Muscle of back (tissue), 3 donors: ENCODE measurements at regions not wholly inside any gene's neighbourhood (a gene's known extent, or its start where the extent isn't known, plus 50 kb on each side); places are given as distances from the start of the nearest gene placed in this dataset.
"Not testable (repeated sequence)": the region's sequence is repeated elsewhere in the genome, so short reads cannot be mapped to it uniquely, and the experiment has no call there.

ENCODE experiments used
- DNase-seq, 3 donors: peaks; one replicate each; pipeline versions ENCODE4 v3.0.0 to v3.0.0-alpha.2; 2013

DNA sequence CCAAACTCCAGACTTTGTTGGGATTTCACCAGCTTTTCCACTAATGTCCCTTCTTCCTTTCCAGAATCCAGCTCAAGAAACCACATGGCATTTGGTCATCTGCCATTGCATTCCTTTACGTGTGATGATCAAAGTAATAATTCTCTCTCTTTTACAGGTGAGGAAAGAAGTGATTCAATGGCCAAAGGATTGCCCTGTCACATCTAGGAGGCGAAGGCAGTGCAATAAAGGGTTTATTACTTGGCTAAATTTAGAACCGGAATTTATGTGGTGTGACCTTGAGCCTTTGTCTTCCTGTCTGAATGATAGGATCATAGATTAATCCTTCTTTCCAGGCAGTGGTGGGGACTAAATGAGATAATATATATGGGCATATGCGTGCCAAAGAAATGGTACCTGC lies 58.3 kb upstream of the COBL start:
- DNase-seq = no peak

DNA sequence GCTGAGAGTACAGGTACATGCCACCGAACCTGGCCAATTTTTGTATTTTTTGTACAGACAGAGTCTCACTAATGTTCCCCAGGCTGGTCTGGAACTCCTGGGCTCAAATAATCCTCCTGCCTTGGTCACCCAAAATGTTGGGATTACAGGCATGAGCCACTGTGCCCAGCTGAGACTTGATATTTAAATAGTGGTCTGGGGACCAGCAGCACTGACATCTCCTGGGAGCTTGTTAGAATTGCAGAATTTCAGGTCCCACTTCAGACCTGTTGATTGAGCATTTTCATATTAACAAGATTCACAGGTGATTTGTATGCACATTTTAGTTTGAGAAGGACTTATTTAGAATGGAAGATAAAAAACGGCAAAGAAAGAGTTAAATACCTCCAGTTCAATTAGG lies 57.0 kb upstream of the COBL start:
- DNase-seq = not testable (repeated sequence)

DNA sequence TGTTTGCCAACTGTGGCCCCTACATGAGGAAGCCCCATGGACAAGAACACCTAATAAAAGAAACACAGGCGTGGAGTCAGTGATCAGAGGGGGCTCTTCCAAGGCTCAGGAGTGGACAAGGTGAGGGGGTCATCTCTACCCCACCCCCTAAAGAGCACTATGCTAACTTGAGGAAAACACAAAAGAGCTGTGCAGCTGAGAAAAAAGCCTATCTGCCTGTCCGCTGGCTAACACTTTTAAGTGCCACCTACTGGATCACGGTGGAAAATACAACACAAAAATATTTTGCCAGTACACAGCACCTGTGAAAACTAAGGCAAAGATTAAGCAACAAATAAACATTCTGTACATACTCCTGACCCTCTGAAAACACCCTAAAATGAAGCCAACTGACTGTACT lies 53.1 kb upstream of the COBL start:
- DNase-seq = no peak

DNA sequence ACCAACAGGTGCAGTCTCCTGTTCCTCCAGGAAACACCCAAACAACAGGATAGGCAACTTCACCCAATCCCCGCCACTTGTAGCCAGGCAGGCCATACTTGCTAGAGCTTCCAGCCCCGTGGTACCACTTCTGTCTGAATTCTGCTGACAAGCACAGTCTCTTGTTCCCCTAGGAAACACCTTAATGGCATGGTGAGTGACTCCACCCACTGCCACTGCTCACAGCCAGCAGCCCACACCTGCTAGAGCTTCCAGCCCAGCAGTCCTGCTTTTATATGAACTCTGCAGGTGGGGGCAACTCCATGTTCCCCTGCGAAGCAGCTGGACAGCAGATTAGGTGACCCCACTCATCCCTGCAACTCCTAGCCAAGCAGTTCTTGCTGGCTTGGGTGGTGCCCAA lies 52.6 kb upstream of the COBL start:
- DNase-seq = not testable (repeated sequence)

DNA sequence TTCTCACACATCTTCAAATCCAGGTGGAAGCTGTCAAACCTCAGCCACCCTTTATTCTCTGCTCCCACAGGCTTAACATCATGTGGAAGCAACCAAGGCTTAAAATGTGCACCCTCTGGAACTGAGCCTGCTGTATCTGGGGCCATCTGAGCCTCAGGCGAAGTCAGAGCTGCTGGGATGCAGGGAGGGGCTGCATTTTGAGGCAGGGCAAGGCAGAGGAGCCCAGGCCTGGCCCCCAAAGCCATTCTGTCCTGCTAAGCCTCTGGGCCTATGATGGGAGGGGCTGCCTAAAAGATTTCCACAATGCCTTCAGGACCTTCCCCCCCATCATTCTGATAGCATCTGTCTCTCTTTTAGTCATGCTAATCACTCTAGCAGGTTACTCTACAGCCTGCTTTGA lies 51.7 kb upstream of the COBL start:
- DNase-seq = no peak

DNA sequence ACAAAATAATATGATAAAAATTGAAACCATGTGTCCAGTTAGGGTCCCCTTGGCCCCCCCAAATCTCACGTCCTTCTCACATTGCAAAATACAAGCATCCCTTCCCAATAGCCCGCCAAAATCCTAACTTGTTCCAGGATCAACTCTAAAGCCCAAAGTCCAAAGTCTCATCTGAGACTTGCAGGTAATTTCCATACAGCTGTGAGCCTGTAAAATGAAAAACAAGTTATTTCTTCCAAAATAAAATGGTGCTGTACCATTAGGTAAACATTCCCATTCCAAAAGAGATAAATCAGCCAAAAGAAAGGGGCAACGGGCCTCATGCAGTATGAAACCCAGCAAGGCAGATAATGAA lies 51.0 kb upstream of the COBL start:
- DNase-seq = no peak

DNA sequence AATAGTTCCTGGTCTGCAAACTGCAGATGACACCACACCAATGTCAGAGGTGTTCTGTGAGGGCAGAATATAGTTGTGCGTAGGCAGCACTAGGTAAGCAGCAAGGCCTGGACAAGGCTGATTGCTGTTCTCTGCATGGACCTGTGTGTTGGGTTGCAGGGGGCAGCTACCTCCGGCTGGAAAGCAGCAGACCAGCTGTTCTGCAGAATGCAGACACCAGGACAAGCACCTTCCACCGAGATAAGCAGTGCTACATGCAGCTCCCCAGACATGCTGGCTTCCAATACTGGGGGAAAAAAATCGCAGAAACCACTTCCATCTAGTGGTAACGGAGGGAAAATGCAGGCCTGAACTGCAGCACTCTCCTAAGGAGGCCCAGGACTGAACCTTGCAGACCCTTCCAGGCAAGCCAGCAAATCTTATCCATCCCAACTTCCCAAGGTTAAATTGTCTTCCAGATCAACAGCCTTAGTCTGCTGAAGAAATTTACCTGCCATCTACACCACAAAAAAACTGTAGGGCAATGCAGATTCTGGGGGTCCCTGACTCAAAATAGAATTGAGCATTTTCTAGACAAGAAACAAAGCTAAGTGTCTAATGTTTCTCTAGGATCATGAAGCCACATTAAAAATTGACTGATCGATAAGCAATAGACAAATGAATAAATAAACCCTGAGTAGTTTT lies 50.5 kb upstream of the COBL start:
- DNase-seq = peak; percentile 36 to 68 (median 39)
